ENCODE measurements at regions not wholly inside any gene's neighbourhood (a gene's known extent, or its start where the extent isn't known, plus 50 kb on each side); places are given as distances from the start of the nearest gene placed in this dataset.
A peak's percentile ranks its signal among the peaks of the same experiment; 100 is the strongest.

GRCh38 chr2:41719756-41720155, 328.1 kb upstream of the PKDCC start:
- DNase-seq (ENCODE audit: low read depth), result no peak

GRCh38 chr2:41720331-41721251, 327.2 kb upstream of the PKDCC start:
- DNase-seq (ENCODE audit: low read depth), result peak; percentile 54

GRCh38 chr2:41722668-41723369, 325.0 kb upstream of the PKDCC start:
- peak; percentile 87 for DNase-seq (ENCODE audit: low read depth)

GRCh38 chr2:41723526-41723925, 324.3 kb upstream of the PKDCC start:
- DNase-seq (ENCODE audit: low read depth), result peak; percentile 41

- no peak for DNase-seq (ENCODE audit: low read depth)
These were observed 323.4 kb upstream of the PKDCC start for GRCh38 chr2:41724465-41724864.

- no peak for DNase-seq (ENCODE audit: low read depth)
These were observed 321.9 kb upstream of the PKDCC start for GRCh38 chr2:41725901-41726300.

GRCh38 chr2:41726364-41726763, 321.5 kb upstream of the PKDCC start:
- no peak for DNase-seq (ENCODE audit: low read depth)

- no peak for DNase-seq (ENCODE audit: low read depth)
These were observed 320.7 kb upstream of the PKDCC start for GRCh38 chr2:41727152-41727551.

- DNase-seq (ENCODE audit: low read depth), result no peak
These were observed 320.1 kb upstream of the PKDCC start for GRCh38 chr2:41727711-41728110.

GRCh38 chr2:41728788-41729338, 319.0 kb upstream of the PKDCC start:
- DNase-seq (ENCODE audit: low read depth), result no peak

- DNase-seq (ENCODE audit: low read depth), result no peak
These were observed 317.9 kb upstream of the PKDCC start for GRCh38 chr2:41729800-41730364.

GRCh38 chr2:41735006-41735405, 312.8 kb upstream of the PKDCC start:
- DNase-seq (ENCODE audit: low read depth), result peak; percentile 38

- DNase-seq (ENCODE audit: low read depth), result peak; percentile 62
These were observed 312.3 kb upstream of the PKDCC start for GRCh38 chr2:41735476-41735875.

GRCh38 chr2:41736105-41736567, 311.7 kb upstream of the PKDCC start:
- DNase-seq (ENCODE audit: low read depth), result peak; percentile 97

GRCh38 chr2:41736586-41736985, 311.2 kb upstream of the PKDCC start:
- no peak for DNase-seq (ENCODE audit: low read depth)

- peak; percentile 84 for DNase-seq (ENCODE audit: low read depth)
These were observed 309.9 kb upstream of the PKDCC start for GRCh38 chr2:41737888-41738287.

- DNase-seq (ENCODE audit: low read depth), result no peak
These were observed 305.7 kb upstream of the PKDCC start for GRCh38 chr2:41741951-41742595.

GRCh38 chr2:41743324-41743723, 304.5 kb upstream of the PKDCC start:
- no peak for DNase-seq (ENCODE audit: low read depth)

GRCh38 chr2:41750829-41751228, 297.0 kb upstream of the PKDCC start:
- no peak for DNase-seq (ENCODE audit: low read depth)

- no peak for DNase-seq (ENCODE audit: low read depth)
These were observed 287.9 kb upstream of the PKDCC start for GRCh38 chr2:41759880-41760279.

GRCh38 chr2:41763141-41763540, 284.7 kb upstream of the PKDCC start:
- no peak for DNase-seq (ENCODE audit: low read depth)

- DNase-seq (ENCODE audit: low read depth), result no peak
These were observed 283.7 kb upstream of the PKDCC start for GRCh38 chr2:41764131-41764530.
